AG09319 (cell line): ENCODE measurements at regions not wholly inside any gene's neighbourhood (a gene's known extent, or its start where the extent isn't known, plus 50 kb on each side); places are given as distances from the start of the nearest gene placed in this dataset.

ENCODE experiments used
- DNase-seq: peaks from one replicate; pipeline ENCODE4 v3.0.0-alpha.2; 2010; ENCODE audit warnings: low read depth; ENCODE audit errors: extremely low read depth
- TF ChIP-seq, protein P1 (sequence below): IDR thresholded peaks from 2 replicates; pipeline ENCODE4 v1.5.1; 2011; ENCODE audit warnings: low read depth, mild to moderate bottlenecking, inconsistent platforms, low read length, moderate library complexity

GRCh38 chr14:103186909-103187586 is 63.8 kb downstream of the TNFAIP2 start:
- TF ChIP-seq, protein P1, sequence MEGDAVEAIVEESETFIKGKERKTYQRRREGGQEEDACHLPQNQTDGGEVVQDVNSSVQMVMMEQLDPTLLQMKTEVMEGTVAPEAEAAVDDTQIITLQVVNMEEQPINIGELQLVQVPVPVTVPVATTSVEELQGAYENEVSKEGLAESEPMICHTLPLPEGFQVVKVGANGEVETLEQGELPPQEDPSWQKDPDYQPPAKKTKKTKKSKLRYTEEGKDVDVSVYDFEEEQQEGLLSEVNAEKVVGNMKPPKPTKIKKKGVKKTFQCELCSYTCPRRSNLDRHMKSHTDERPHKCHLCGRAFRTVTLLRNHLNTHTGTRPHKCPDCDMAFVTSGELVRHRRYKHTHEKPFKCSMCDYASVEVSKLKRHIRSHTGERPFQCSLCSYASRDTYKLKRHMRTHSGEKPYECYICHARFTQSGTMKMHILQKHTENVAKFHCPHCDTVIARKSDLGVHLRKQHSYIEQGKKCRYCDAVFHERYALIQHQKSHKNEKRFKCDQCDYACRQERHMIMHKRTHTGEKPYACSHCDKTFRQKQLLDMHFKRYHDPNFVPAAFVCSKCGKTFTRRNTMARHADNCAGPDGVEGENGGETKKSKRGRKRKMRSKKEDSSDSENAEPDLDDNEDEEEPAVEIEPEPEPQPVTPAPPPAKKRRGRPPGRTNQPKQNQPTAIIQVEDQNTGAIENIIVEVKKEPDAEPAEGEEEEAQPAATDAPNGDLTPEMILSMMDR, result no peak
- no peak for DNase-seq

- DNase-seq, result no peak
- TF ChIP-seq, protein P1, result no peak
These were observed 64.7 kb downstream of the TNFAIP2 start for GRCh38 chr14:103187911-103188310.

GRCh38 chr14:103188810-103189480 is 65.7 kb downstream of the TNFAIP2 start:
- TF ChIP-seq, protein P1, result peak; percentile 26
- DNase-seq, result no peak

DNA sequence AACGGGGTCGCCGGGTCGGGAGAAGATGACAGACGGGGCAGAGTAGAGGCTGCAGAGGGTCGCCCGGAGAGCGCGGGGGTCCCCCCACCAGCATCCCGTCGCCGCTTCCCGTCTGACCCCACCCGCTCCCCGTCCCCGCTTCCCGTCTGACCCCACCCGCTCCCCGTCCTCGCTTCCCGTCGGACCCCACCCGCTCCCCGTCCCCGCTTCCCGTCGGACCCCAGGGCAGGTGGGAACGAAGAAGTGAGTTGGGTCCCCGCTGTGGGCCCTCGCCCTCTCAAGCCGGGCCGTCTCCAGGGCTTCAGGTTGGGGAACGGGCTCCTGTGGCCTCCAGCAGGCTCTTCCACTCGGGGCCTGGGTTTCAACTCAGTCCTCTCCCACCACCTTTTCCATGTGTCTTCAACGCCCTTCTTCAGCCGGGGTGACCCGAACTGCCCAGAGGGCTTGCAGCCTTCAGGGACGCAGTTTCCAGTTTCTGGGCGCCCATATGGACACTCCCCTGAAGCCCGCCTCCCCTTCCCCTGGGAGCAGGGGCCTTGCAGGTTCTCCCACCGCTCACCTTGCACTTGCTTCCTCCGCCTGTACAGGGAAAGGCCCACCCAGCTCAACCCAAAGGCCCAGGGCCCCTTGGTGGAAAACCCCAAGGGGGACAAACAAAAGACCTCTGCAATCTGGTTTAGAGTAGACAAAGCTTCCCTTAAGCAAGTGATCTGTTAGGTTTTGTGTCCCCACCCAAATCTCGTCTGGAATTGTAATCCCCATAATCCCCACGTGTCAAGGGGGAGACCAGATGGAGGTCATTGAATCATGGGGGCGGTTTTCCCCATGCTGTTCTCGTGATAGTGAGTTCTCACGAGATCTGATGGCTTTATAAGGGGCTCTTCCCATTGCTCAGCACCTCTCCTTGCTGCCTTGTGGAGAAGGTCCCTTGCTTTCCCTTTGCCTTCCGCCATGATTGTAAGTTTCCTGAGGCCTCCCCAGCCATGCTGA is 66.5 kb downstream of the TNFAIP2 start:
- DNase-seq, result no peak
- TF ChIP-seq, protein P1, result no peak

GRCh38 chr14:103190741-103191140 is 67.5 kb downstream of the TNFAIP2 start:
- DNase-seq, result no peak
- TF ChIP-seq, protein P1, result no peak

- no peak for DNase-seq
- TF ChIP-seq, protein P1, result no peak
These were observed 68.6 kb downstream of the TNFAIP2 start for GRCh38 chr14:103191844-103192243.
